Stimulated activated CD8-positive, alpha-beta memory T cell treated with anti-CD3 and anti-CD28 coated beads, Interleukin-7, amount 100 ng/mL, for 1 hour (primary cell): ENCODE measurements at regions not wholly inside any gene's neighbourhood (a gene's known extent, or its start where the extent isn't known, plus 50 kb on each side); places are given as distances from the start of the nearest gene placed in this dataset.
"Not testable (repeated sequence)": the region's sequence is repeated elsewhere in the genome, so short reads cannot be mapped to it uniquely, and the experiment has no call there.

Experiments
- DNase-seq, 2 donors: peaks; one replicate each; pipeline ENCODE4 v3.0.0-alpha.2; 2020; ENCODE audit warnings: low read depth in 2 of 2

DNA sequence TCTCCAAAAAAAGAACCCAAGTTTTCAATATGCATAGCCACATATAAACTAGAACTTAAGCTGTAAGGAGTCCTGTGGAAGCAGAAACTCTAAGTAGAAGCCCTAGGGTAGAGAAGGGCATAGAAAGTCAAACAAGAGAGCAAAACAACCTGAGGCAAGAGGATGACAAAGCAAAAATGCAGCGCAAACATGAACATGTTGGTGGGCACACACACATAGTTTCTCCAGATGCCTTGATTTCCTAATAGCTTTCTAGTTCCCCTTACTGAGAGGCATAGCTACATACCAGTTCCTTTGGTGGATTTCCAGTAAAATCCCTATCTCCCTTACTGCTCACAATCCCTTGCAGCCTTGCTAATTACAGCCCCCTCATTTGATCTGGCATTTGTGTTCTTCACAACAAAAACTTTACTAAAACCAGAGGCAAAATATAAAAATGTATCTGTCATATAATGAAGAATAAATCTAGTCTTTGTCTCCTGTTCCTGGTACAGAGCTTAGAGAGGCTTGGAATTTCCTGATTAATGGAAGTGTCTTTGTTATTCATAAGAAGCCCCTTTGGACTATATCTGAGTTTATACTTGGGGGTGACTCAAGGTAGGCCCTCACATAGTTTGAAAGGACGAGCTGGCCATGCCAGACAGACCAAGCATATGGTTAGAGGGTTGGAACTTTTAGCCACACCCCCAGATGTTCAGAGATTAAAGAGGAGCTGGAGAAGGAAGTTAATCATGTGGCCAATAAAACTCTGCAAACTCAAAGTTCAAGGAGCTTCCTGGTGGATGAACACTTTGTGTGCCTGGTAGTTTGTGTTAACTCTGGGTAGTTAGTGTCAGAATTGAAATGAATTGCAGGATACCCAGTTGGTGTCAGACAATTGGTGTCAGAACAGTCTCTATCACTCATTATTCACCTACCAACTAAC is 52.7 kb upstream of the ZCCHC13 start:
- DNase-seq: no peak

DNA sequence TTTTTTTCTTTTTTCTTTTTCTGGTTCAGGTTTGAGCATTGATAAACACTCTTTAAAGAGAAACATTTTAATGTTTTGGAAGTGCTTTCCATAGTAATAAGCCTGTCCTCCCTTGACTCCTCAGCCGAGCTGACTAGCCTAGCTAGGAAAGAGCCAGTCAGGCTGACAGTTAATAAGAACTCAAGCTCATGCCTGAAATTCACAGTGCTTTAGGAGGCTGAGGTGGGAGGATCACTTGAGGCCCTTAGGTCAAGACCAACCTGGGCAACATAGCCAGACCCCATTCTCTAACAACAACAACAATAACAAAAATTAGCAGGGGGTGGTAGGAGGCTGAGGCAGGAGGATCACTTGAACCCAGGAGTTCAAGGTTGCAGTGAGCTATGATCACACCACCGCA is 53.4 kb upstream of the ZCCHC13 start:
- DNase-seq: no peak

DNA sequence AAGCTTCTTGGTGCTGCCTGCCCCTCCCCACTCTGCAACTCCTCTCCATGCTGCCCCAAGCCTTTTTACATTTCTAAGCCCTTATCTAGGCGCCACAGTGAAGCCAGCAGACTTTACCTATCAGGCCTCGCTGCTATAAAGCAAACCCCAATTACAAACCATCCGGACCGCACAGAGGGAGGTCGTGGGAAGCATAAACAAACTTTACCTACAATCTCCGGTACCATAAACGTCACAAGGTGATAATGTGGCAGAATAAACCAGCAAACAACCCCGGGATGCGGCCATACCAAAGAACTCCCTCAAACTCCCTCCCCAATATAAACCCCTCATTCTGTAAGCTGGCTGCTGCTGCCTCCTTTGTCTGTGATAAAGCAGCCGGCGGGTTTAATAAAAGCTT is 54.0 kb upstream of the ZCCHC13 start:
- DNase-seq: no peak

DNA sequence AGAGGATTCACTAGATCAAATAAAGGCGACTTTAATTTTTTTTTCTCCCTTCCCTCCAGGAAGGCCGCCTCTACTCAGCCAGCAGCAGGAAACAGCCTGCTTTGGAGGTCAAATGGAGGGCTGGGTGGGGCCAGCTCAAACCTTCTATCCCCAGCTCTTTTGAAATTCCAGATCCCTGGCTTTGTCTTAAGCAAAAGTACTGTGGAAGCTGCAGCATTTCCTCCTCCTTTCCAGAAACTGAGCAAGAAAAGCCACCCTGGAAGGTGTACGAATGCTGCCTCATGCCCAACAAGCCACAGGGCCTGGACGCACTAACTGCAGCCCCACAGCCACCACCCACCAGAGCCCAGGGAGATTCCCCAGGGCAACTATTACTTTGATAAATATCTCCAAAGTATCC is 55.1 kb upstream of the ZCCHC13 start:
- DNase-seq: no peak

DNA sequence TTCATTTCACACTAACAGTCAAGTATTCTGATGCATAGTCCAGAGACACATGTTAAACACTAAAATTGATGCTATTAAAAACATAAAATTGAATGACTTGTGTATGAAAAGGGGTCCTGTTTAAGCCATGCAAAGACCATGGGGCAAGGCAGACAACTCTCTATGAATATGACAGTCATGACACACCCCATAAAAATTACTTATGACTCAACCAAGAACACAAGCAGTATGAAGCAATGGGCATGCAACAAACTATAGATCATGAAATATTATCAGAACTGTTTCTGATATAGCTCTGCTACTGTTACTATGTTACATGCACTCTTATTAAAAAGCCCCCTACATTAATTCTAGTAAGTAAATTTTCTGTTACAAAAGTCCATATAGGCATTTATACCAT is 57.5 kb upstream of the ZCCHC13 start:
- DNase-seq: no peak

GRCh38 chrX:74242484-74243138 is 61.4 kb upstream of the ZCCHC13 start:
- no peak for DNase-seq

DNA sequence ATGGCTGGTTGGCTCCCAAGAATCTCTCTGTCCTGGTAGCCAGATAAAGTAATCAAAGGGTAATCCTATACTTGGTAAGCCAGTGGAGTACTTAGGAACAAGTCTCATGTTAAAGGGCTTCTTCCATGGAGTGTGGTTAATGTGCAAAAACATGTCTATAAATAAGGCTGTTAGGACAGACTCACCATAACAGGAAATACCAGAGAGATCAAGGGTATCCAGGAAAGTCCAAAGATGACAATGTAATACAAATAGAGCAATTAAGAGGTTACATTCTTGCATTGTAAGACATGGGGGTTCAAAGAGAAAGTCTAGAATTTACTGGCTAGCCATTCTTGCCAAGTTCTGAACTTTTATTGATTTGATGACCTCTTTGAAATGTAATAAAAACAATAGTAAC is 61.9 kb upstream of the ZCCHC13 start:
- DNase-seq: no peak

- DNase-seq: no peak
Observed at GRCh38 chrX:74238771-74239170, 65.2 kb upstream of the ZCCHC13 start.

- no peak for DNase-seq
Observed at GRCh38 chrX:74234818-74235217, 69.2 kb upstream of the ZCCHC13 start.

GRCh38 chrX:74232859-74233258 is 71.1 kb upstream of the ZCCHC13 start:
- no peak for DNase-seq

DNA sequence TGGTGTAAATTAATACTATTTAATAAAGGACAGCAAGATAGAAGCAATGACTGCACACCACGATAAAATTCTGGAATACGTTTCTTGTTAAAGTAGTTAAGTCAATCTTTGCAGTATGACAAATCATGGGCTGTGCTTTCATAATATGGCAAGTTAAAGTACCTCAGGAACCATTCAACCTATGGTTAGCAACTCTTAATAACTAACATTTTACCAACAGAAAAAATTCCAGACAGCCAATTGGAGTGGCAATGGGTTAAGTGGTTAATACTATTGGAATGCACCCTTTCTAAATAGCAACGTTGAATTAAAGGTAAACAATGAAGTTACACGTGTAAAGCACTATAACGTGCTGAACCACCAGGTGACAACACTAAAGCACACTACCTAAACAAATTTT is 72.4 kb upstream of the ZCCHC13 start:
- DNase-seq: no peak

DNA sequence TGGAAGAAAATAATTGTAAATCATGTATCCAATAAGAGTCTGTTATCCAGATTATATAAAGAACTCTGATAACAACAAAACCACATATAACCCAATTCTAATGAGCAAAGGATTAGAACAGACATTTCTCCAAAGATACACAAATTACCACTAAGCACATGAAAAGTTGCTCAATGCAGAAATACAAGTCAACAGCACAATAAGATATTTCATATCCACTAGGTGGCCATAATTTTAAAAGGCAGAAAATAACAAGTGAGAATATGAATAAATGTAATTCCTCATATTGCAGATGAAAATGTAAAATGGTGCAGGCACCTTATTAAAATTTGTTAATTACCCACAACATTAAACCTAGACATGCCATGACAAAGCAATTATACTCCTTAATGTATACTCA is 73.9 kb upstream of the ZCCHC13 start:
- no peak for DNase-seq

DNA sequence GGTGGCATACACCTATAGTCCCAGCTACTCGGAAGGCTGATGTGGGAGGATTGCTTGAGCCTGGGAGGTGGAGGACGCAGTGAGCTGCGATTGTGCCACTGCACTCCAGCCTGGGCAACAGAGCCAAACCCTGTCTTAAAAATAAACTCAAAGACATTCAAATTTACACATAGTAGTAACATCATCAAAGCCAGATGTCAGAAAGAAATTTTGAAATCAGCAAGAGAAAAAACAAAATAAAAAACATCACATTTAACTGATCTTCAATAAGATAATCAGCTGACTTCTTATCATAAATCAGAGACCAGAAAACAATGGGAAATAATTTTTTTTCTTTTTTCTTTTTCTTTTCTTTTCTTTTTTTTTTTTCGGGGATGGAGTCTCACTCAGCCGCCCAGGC is 78.9 kb upstream of the ZCCHC13 start:
- DNase-seq: no peak

DNA sequence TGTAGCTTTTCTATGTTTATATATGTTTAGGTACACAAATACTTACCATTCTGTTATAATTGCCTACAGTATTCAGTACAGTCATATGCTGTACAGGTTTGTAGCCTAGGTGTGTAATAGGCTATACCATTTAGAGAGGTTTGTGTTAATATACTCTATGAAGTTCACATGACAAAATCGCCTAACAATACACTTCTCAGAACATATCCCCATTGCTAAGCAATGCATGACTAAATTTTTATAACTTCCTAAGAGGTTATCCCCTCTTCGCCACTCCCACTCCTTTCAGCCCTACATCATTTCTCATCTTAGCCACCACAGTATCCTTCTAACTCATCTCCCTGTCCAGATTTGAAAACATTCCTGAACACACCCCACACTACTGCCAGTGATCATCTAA is 83.7 kb upstream of the ZCCHC13 start:
- DNase-seq: no peak

GRCh38 chrX:74218895-74219294 is 85.1 kb upstream of the ZCCHC13 start:
- no peak for DNase-seq

DNA sequence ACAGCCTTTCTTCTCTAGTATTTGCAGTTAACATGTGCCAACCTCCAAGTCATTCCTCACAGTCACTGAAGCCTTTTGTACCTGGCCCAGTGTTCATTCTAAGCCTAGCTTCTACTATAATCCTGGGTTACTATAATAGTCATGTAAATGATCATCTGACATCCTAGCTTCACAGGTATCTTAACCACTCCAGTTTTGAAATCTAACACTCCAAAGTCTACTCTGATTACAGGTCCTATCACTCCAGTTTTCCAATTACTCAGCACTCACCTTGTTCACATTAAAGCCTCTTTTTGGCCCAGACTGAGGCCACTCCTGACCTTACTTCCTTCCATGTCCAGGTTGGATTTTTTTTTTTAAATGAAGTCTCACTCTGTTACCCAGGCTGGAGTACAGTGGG is 87.6 kb upstream of the ZCCHC13 start:
- DNase-seq: no peak

GRCh38 chrX:74211911-74212310 is 92.1 kb upstream of the ZCCHC13 start:
- no peak for DNase-seq

DNA sequence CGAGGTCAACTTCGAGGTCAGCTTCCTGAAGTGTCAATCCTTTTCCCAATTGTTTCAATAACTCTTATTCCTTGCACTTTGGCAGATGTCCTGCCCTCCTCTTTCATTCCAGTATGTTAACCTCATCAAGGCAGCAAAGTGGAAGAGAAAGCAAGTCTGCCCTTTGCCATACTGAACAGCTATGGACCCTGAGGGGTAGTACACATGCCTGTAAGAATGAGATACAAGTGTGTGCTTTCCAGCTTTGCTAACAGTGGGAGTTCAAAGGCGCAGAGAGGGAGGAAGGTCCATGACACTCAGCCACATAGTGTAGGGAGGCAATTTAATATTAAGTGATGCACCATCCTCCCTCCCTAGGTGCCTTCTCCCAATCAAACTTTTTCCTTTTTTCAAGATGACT is 96.4 kb upstream of the ZCCHC13 start:
- no peak for DNase-seq

DNA sequence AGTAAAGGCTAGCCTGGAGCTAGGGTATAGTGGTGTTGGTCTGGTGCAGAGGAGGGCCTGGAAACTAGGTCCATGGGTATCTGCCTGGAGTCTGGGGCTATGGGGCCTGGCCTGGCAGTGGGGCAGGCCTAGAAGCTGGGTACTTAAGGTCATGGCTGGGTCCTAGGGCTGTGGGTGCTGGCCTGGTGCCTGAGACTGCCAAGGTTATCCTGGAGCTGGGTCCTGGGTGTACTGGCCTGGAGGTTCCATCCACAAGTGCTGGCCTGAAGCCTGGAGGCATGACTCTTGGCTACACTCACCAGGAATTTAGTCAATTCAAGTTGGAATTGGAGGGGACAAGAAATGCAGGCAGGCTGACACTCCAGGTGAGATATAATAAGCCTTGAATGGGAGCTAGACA is 108.4 kb upstream of the ZCCHC13 start:
- DNase-seq: no peak

DNA sequence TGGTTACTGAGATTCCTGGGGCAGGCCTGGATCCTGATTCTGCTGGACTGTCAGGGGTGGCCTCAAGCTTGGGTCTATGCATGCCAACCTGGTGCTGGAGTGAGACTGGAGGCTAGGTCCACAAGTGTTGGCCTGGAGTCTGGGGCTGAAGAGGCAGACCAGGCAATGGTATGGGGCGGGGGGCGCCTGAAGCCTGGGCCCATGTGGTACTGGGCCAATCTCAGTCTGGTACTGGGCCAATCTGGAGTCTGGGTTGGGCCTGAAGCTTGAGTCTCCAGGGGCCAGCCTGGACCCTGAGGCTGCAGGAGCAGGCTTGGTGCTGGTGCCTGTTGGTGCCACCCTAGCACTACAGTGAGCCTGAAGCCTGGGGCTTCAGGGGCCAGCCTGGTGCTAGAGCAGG is 108.9 kb upstream of the ZCCHC13 start:
- DNase-seq: no peak

- DNase-seq: no peak
Observed at GRCh38 chrX:74187211-74187610, 116.8 kb upstream of the ZCCHC13 start.

DNA sequence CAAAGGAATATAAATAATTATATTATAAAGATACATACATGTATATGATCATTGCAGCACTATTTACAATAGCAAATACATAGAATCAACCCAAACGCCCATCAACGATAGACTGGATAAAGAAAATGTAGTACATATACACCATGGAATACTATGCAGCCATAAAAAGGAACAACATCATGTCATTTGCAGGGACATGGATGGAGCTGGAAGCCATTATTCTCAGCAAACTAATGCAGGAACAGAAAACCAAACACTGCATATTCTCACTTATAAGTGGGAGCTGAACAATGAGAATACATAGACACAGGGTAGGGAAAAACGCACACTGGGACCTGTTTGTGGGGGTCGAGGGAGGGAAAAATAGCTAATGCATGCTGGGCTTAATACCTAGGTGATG is 120.9 kb upstream of the ZCCHC13 start:
- DNase-seq: not testable (repeated sequence)

GRCh38 chrX:74181976-74182375 is 122.0 kb upstream of the ZCCHC13 start:
- DNase-seq: not testable (repeated sequence)
